ENCODE measurements at regions not wholly inside any gene's neighbourhood (a gene's known extent, or its start where the extent isn't known, plus 50 kb on each side); places are given as distances from the start of the nearest gene placed in this dataset.
"Not testable (repeated sequence)": the region's sequence is repeated elsewhere in the genome, so short reads cannot be mapped to it uniquely, and the experiment has no call there.

- TF ChIP-seq, protein P1, sequence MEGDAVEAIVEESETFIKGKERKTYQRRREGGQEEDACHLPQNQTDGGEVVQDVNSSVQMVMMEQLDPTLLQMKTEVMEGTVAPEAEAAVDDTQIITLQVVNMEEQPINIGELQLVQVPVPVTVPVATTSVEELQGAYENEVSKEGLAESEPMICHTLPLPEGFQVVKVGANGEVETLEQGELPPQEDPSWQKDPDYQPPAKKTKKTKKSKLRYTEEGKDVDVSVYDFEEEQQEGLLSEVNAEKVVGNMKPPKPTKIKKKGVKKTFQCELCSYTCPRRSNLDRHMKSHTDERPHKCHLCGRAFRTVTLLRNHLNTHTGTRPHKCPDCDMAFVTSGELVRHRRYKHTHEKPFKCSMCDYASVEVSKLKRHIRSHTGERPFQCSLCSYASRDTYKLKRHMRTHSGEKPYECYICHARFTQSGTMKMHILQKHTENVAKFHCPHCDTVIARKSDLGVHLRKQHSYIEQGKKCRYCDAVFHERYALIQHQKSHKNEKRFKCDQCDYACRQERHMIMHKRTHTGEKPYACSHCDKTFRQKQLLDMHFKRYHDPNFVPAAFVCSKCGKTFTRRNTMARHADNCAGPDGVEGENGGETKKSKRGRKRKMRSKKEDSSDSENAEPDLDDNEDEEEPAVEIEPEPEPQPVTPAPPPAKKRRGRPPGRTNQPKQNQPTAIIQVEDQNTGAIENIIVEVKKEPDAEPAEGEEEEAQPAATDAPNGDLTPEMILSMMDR (IDR thresholded peaks at IDR 0.05; ENCODE audit: insufficient read depth, low read length, severe bottlenecking), result no peak
- peak; percentile 19 for DNase-seq (ENCODE audit: low read depth)
- Histone ChIP-seq H3K27me3 (ENCODE audit: control insufficient read depth, insufficient read depth, low read length) (no peaks in the 10 kb centered on the region), H3K36me3 (ENCODE audit: control insufficient read depth, insufficient read depth, low read length) (no peaks in the 10 kb centered on the region), H3K4me3 (ENCODE audit: low read depth, low read length) (no peak overlapping the region)
- no peak for FAIRE-seq
Measured at GRCh38 chr3:81823882-81824395, 62.5 kb upstream of the GBE1 start.

DNA sequence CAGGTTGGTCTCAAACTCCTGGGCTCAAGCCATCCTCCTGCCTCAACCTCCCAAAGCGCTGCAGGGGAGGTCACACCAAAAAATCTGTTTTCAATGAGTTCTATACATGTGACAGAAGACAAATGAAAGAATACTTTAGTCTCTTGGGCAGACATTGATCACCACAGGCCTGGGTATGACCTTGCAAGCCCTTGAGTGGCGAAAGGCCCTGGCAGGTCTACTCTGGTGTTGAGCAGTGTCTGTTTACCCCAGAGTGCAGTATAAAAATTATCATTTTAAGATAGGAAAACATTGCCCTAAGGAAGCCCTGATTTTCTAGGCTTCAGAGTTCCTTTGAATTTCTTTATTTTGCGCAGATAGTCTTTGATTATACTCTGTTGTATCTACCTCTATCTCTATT lies 61.6 kb upstream of the GBE1 start:
- TF ChIP-seq, protein P1 (IDR thresholded peaks at IDR 0.05; ENCODE audit: insufficient read depth, low read length, severe bottlenecking), result no peak
- Histone ChIP-seq H3K4me3 (ENCODE audit: low read depth, low read length) (no peak overlapping the region), H3K27me3 (ENCODE audit: control insufficient read depth, insufficient read depth, low read length) (no peaks in the 10 kb centered on the region), H3K36me3 (ENCODE audit: control insufficient read depth, insufficient read depth, low read length) (no peaks in the 10 kb centered on the region)
- FAIRE-seq, result no peak
- DNase-seq (ENCODE audit: low read depth), result no peak

DNA sequence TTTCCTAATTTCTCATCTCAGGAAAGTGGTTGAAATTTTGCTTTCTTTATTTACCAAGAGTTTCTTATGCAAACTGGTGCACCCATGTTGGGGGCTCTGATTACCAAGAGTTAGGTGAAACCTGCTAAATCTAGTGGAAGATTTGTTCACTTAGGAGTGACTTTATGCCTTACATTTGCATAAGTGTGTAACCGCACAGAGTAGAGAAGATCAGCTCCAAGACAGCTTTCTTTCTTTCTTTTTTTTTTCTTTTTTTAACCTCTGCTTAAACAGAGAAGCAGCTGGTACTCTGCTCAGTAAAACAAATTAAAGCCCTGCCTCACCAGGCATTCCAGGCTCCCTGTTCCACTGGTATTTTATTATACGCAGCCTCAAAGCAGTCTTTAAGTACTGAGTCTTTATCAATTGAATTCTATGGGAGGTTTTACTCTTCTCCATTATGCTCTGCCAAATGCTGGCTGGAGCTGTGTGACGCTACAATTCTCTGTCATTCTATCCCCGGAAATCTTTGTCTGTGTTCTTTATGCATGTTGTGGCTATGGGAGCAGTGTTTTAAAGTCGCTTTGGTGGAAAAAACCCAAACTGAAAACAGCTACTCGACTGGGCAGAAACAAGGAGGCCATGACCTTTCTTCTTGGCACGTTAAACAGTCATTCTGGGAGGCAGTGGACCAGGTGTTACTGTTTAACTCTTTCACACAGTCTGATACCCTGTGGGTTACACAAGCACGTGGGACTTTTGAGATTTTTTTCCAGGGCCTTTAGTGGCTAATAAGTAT lies 55.2 kb upstream of the GBE1 start:
- TF ChIP-seq, protein P1 (IDR thresholded peaks at IDR 0.05; ENCODE audit: insufficient read depth, low read length, severe bottlenecking), result no peak
- no peaks in the 10 kb centered on the region for H3K36me3 ChIP-seq (ENCODE audit: control insufficient read depth, insufficient read depth, low read length)
- FAIRE-seq, result no peak
- no peaks in the 10 kb centered on the region for H3K27me3 ChIP-seq (ENCODE audit: control insufficient read depth, insufficient read depth, low read length)
- H3K4me3 ChIP-seq (ENCODE audit: low read depth, low read length), result no peak overlapping the region
- DNase-seq (ENCODE audit: low read depth), result no peak

DNA sequence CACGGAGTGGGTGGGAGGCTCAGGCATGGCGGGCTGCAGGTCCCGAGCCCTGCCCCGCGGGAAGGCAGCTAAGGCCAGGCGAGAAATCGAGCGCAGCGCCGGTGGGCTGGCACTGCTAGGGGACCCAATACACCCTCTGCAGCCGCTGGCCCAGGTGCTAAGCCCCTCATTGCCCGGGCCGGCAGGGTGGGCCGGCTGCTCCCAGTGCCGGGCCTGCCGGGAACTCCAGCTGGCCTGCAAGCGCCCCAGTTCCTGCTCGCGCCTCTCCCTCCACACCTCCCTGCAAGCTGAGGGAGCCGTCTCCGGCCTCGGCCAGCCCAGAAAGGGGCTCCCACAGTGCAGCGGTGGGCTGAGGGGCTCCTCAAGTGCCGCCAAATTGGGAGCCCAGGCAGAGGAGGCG lies 50.7 kb upstream of the GBE1 start:
- not testable (repeated sequence) for H3K4me3 ChIP-seq (ENCODE audit: low read depth, low read length); DNase-seq (ENCODE audit: low read depth); FAIRE-seq; H3K36me3 ChIP-seq (ENCODE audit: control insufficient read depth, insufficient read depth, low read length); H3K27me3 ChIP-seq (ENCODE audit: control insufficient read depth, insufficient read depth, low read length)

Measured in bronchial epithelial cell (primary cell).